ENCODE measurements at regions not wholly inside any gene's neighbourhood (a gene's known extent, or its start where the extent isn't known, plus 50 kb on each side); places are given as distances from the start of the nearest gene placed in this dataset.

DNA sequence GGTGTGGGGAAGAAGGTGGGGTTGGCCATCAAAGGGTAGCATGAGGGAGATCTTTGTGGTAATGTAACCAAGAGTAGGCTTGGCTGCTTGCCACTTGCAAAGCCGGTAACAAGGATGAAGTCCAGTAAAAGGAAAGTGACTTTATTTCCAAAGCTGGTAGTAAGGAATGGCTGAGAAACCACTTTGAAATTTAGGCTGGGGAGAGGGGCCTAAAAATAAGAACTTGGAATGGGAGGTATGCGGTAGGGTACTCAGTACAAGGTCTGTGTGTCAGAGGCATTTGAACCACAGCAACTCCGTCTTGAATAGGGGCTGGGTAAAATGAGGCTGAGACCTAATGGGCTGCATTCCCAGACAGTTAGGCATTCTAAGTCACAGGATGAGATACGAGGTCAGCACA, 216.0 kb upstream of the ISX start:
- WGBS (ENCODE audit: insufficient coverage) = 62% methylated on average over 4 of the region's 4 CpGs
- no peaks in the 10 kb centered on the region for H3K9me3 Mint-ChIP-seq (ENCODE audit: insufficient read depth)
- Histone ChIP-seq H2AFZ (ENCODE audit: insufficient read depth, low read depth, low read length, poor library complexity, severe bottlenecking) (no peak overlapping the region), H3K9me3 (ENCODE audit: control extremely low read depth in 1 of 3, control insufficient read depth in 2 of 3, insufficient read depth in 1 of 3, low read length in 2 of 3) (no peaks in the 10 kb centered on the region), H3K79me2 (ENCODE audit: control insufficient read depth, insufficient read depth, low read length) (no peaks in the 10 kb centered on the region), H3K27ac (ENCODE audit: low read length in 2 of 2) (no peak overlapping the region), H3K9ac (ENCODE audit: low read length) (no peak overlapping the region), H4K20me1 (ENCODE audit: control insufficient read depth, insufficient read depth, low read length, poor library complexity, severe bottlenecking) (no peaks in the 10 kb centered on the region), H3K4me1 (ENCODE audit: control insufficient read depth in 2 of 2, insufficient read depth in 2 of 2, low read length in 2 of 2) (no peaks in the 10 kb centered on the region), H3K4me2 (replicated peaks; ENCODE audit: low read depth, low read length, poor library complexity, severe bottlenecking) (no peak overlapping the region), H3K36me3 (replicated peaks in 1 of 2; ENCODE audit: control extremely low read depth in 1 of 2, control insufficient read depth in 1 of 2, extremely low read depth in 1 of 2, insufficient read depth in 2 of 2, low read length in 1 of 2) (no peaks in the 10 kb centered on the region), H3K4me3 (ENCODE audit: control extremely low read depth in 1 of 5, extremely low read depth in 1 of 5, insufficient read depth in 1 of 5, low read depth in 2 of 5, low read length in 4 of 5) (no peak overlapping the region), H3K27me3 (replicated peaks in 1 of 4; ENCODE audit: control extremely low read depth in 1 of 4, control insufficient read depth in 3 of 4, insufficient read depth in 4 of 4, low read length in 3 of 4) (no peaks in the 10 kb centered on the region)
- no peak for TF ChIP-seq EZH2 (IDR thresholded peaks at IDR 0.05; ENCODE audit: borderline replicate concordance, insufficient read depth, low read depth, low read length, poor library complexity, severe bottlenecking)
- no peak overlapping the region for H3K4me3 Mint-ChIP-seq
- peaks cover 8% of the 10 kb centered on the region for H3K27me3 Mint-ChIP-seq
- DNase-seq (no peak), ATAC-seq (ENCODE audit: low read depth) (no peak)
- CTCF ChIA-PET = no interaction called here
- no peak overlapping the region for H3K27ac Mint-ChIP-seq
- POLR2A ChIA-PET = no interaction called here
- intact Hi-C loops (cut with micrococcal nuclease) = no loop called here
- no peaks in the 10 kb centered on the region for H3K4me1 Mint-ChIP-seq

DNA sequence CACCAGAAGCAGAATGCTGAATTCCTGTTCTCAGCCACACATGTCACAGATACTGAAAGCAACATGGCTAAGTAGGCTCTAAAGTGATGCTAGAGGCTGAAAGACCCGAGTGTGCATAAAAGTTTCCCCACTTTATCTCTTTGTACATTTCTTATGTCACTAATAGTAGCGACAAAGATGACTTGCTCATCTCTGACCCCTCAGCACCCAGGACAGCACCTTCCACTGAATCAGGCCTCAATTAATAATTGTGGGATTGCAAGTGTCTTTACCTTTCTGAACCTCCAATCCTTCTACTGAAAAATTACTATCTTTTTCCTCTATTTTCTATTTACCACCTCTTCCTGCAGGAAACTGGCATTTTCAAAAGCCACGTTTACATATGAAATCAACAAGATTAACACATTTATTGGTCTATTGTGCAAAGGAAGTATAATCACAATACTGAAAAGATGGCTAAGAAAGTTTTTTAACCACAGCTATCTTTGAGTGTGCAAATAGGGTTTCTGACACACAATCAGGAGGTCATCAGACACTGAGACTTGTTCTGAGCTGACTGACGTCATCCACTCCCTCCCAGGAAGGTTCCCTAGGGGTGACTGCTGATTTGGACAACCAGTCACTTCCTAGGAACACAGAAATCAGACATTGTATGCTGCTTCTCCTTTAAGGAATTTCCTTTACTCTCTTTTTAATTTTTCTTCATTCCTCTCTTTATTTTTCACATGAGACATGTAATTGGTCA, 213.9 kb upstream of the ISX start:
- H3K9me3 ChIP-seq (ENCODE audit: control extremely low read depth in 1 of 3, control insufficient read depth in 2 of 3, insufficient read depth in 1 of 3, low read length in 2 of 3) = no peaks in the 10 kb centered on the region
- no peak overlapping the region for H3K27ac Mint-ChIP-seq
- intact Hi-C loops (cut with micrococcal nuclease) = no loop called here
- no peaks in the 10 kb centered on the region for H3K27me3 ChIP-seq (replicated peaks in 1 of 4; ENCODE audit: control extremely low read depth in 1 of 4, control insufficient read depth in 3 of 4, insufficient read depth in 4 of 4, low read length in 3 of 4)
- no peaks in the 10 kb centered on the region for H3K79me2 ChIP-seq (ENCODE audit: control insufficient read depth, insufficient read depth, low read length)
- no peak for TF ChIP-seq EZH2 (IDR thresholded peaks at IDR 0.05; ENCODE audit: borderline replicate concordance, insufficient read depth, low read depth, low read length, poor library complexity, severe bottlenecking)
- TF ChIP-seq, protein P1, sequence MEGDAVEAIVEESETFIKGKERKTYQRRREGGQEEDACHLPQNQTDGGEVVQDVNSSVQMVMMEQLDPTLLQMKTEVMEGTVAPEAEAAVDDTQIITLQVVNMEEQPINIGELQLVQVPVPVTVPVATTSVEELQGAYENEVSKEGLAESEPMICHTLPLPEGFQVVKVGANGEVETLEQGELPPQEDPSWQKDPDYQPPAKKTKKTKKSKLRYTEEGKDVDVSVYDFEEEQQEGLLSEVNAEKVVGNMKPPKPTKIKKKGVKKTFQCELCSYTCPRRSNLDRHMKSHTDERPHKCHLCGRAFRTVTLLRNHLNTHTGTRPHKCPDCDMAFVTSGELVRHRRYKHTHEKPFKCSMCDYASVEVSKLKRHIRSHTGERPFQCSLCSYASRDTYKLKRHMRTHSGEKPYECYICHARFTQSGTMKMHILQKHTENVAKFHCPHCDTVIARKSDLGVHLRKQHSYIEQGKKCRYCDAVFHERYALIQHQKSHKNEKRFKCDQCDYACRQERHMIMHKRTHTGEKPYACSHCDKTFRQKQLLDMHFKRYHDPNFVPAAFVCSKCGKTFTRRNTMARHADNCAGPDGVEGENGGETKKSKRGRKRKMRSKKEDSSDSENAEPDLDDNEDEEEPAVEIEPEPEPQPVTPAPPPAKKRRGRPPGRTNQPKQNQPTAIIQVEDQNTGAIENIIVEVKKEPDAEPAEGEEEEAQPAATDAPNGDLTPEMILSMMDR (IDR thresholded peaks at IDR 0.05) = no peak
- no peak overlapping the region for H3K27ac ChIP-seq (ENCODE audit: low read length in 2 of 2)
- no peaks in the 10 kb centered on the region for H3K36me3 ChIP-seq (replicated peaks in 1 of 2; ENCODE audit: control extremely low read depth in 1 of 2, control insufficient read depth in 1 of 2, extremely low read depth in 1 of 2, insufficient read depth in 2 of 2, low read length in 1 of 2)
- no peaks in the 10 kb centered on the region for H3K9me3 Mint-ChIP-seq (ENCODE audit: insufficient read depth)
- ChIA-PET POLR2A (no interaction called here), CTCF (no interaction called here)
- H2AFZ ChIP-seq (ENCODE audit: insufficient read depth, low read depth, low read length, poor library complexity, severe bottlenecking) = no peak overlapping the region
- peaks cover 7% of the 10 kb centered on the region for H3K27me3 Mint-ChIP-seq
- no peak overlapping the region for H3K4me3 Mint-ChIP-seq
- no peaks in the 10 kb centered on the region for H3K4me1 Mint-ChIP-seq
- no peak overlapping the region for H3K9ac ChIP-seq (ENCODE audit: low read length)
- no peak for DNase-seq
- WGBS (ENCODE audit: insufficient coverage) = 64% methylated on average over 2 of the region's 4 CpGs
- ATAC-seq (ENCODE audit: low read depth) = no peak
- H3K4me3 ChIP-seq (ENCODE audit: control extremely low read depth in 1 of 5, extremely low read depth in 1 of 5, insufficient read depth in 1 of 5, low read depth in 2 of 5, low read length in 4 of 5) = no peak overlapping the region
- H3K4me1 ChIP-seq (ENCODE audit: control insufficient read depth in 2 of 2, insufficient read depth in 2 of 2, low read length in 2 of 2) = no peaks in the 10 kb centered on the region
- no peaks in the 10 kb centered on the region for H4K20me1 ChIP-seq (ENCODE audit: control insufficient read depth, insufficient read depth, low read length, poor library complexity, severe bottlenecking)
- no peak overlapping the region for H3K4me2 ChIP-seq (replicated peaks; ENCODE audit: low read depth, low read length, poor library complexity, severe bottlenecking)

Measured in B cell (primary cell).